ENCODE measurements at regions not wholly inside any gene's neighbourhood (a gene's known extent, or its start where the extent isn't known, plus 50 kb on each side); places are given as distances from the start of the nearest gene placed in this dataset.

DNA sequence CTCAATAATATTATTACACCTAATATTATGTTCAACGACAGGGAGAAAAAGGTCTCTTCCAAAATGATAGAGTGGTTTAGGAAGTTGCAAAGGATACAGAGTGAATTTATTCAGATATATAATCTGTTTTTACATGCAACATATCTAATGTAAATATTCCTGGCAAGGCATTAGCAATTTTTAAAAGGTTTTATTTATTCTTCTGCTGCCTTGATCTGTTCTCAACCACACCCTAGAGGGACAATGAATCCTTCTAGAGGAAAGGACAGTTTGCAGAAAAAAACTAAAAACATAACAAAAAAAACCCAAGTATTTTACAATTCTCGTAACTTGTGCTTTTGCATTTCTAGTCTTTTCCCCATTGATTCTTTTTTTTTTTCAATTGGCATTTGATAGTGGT, 459.6 kb downstream of the KLF12 start:
- TF ChIP-seq, protein P1, sequence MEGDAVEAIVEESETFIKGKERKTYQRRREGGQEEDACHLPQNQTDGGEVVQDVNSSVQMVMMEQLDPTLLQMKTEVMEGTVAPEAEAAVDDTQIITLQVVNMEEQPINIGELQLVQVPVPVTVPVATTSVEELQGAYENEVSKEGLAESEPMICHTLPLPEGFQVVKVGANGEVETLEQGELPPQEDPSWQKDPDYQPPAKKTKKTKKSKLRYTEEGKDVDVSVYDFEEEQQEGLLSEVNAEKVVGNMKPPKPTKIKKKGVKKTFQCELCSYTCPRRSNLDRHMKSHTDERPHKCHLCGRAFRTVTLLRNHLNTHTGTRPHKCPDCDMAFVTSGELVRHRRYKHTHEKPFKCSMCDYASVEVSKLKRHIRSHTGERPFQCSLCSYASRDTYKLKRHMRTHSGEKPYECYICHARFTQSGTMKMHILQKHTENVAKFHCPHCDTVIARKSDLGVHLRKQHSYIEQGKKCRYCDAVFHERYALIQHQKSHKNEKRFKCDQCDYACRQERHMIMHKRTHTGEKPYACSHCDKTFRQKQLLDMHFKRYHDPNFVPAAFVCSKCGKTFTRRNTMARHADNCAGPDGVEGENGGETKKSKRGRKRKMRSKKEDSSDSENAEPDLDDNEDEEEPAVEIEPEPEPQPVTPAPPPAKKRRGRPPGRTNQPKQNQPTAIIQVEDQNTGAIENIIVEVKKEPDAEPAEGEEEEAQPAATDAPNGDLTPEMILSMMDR (IDR thresholded peaks at IDR 0.05), result no peak
- no peak for TF ChIP-seq POLR2A (IDR thresholded peaks at IDR 0.05)
- TF ChIP-seq EP300 (IDR thresholded peaks at IDR 0.05), result no peak

Data from ovary (tissue), 3 donors.